Mucosa of descending colon (tissue), 3 donors: ENCODE measurements at regions not wholly inside any gene's neighbourhood (a gene's known extent, or its start where the extent isn't known, plus 50 kb on each side); places are given as distances from the start of the nearest gene placed in this dataset.

Experiments
- ATAC-seq: fragments of 200-7000 bp; cut with Tn5 transposase; one replicate; pipeline ENCODE4 v1.9.1; 2020; ENCODE audit warnings: mild to moderate bottlenecking, moderate library complexity
- DNase-seq, 3 donors: peaks; one replicate each; pipeline ENCODE4 v3.0.0-alpha.2; 2020
- H3K36me3 ChIP-seq: fragments of 200-600 bp; one replicate; pipeline ENCODE4 v1.8.0; 2021; ENCODE audit warnings: low read depth, mild to moderate bottlenecking
- H3K4me1 ChIP-seq: fragments of 200-600 bp; one replicate; pipeline ENCODE4 v1.8.0; 2021; ENCODE audit warnings: low read depth, mild to moderate bottlenecking
- H3K4me3 ChIP-seq: fragments of 200-600 bp; one replicate; pipeline ENCODE4 v1.8.0; 2021; ENCODE audit warnings: mild to moderate bottlenecking
- H3K9me3 ChIP-seq: fragments of 200-600 bp; one replicate; pipeline ENCODE4 v1.8.0; 2021; ENCODE audit warnings: mild to moderate bottlenecking
- intact Hi-C, 2 donors: fragments of 100-400 bp; cut with DNase I in 1 of 2; cut with micrococcal nuclease in 1 of 2; formaldehyde crosslinking; loops; one replicate each; pipeline versions ENCODE4 v1.11.0 to v1.11.1; 2022; cut with DNase I, micrococcal nuclease
- TF ChIP-seq, protein P1 (sequence below): fragments of 200-600 bp; IDR thresholded peaks from one replicate; pipeline ENCODE4 v1.8.0; 2022; ENCODE audit warnings: antibody characterized with exemption, mild to moderate bottlenecking
- donor health status: DM: no; HTN: no; CAD: no; lungs with moderate emphysema.
- donor health status: DM: no; HTN: no; CAD: no.
- donor health status: DM: no; HTN: yes; CAD: no.

DNA sequence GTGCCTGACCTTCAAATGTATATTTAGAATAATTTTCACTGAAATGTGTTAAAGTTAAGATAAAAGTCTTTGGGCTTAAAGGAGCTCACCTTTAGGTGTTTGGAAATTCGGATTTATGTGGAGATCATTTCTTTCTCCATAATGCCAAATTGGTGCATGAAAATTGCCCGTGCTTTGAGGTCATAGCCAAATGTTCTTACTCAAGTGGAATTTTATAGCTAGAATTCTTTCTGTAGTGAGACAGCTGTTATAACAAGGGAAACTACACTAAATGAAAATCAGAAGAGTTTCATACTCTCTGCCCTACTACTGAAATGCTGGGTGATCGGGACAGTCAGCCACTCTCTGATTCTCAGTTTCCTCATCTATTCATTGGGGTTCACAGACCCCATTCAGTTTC lies 89.5 kb upstream of the DBX1 start:
- no peak for DNase-seq
- H3K4me1 ChIP-seq, result peaks cover 16% of the 10 kb centered on the region
- H3K36me3 ChIP-seq, result no peaks in the 10 kb centered on the region
- intact Hi-C loops, result no loop called here
- no peaks in the 10 kb centered on the region for H3K9me3 ChIP-seq
- peak; percentile 26 for ATAC-seq
- H3K4me3 ChIP-seq, result no peak overlapping the region
- TF ChIP-seq, protein P1, sequence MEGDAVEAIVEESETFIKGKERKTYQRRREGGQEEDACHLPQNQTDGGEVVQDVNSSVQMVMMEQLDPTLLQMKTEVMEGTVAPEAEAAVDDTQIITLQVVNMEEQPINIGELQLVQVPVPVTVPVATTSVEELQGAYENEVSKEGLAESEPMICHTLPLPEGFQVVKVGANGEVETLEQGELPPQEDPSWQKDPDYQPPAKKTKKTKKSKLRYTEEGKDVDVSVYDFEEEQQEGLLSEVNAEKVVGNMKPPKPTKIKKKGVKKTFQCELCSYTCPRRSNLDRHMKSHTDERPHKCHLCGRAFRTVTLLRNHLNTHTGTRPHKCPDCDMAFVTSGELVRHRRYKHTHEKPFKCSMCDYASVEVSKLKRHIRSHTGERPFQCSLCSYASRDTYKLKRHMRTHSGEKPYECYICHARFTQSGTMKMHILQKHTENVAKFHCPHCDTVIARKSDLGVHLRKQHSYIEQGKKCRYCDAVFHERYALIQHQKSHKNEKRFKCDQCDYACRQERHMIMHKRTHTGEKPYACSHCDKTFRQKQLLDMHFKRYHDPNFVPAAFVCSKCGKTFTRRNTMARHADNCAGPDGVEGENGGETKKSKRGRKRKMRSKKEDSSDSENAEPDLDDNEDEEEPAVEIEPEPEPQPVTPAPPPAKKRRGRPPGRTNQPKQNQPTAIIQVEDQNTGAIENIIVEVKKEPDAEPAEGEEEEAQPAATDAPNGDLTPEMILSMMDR, result no peak

DNA sequence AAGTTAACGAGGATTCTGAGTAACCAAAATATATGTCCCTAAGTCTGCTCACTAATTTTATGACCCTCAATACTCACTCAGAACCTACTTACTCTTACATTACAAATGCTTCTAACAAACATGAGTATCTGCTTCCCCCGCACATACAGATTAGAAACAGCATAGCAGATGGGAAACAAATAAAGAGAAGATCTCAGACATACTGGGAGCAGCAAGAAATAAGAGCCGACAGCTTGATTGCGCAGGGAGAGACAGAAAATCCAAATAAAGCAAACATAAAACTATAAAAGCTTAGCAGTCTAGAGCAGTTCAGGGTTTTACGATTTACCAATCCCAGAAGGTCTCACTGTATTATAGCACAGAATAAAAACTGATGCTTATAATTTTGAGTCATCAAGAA lies 89.1 kb upstream of the DBX1 start:
- Histone ChIP-seq H3K36me3 (no peaks in the 10 kb centered on the region), H3K9me3 (no peaks in the 10 kb centered on the region), H3K4me3 (no peak overlapping the region), H3K4me1 (peaks cover 16% of the 10 kb centered on the region)
- TF ChIP-seq, protein P1, result no peak
- ATAC-seq (peak; percentile 87), DNase-seq (peak in 1 of 3 donors; percentile 45)
- intact Hi-C loops, result no loop called here

DNA sequence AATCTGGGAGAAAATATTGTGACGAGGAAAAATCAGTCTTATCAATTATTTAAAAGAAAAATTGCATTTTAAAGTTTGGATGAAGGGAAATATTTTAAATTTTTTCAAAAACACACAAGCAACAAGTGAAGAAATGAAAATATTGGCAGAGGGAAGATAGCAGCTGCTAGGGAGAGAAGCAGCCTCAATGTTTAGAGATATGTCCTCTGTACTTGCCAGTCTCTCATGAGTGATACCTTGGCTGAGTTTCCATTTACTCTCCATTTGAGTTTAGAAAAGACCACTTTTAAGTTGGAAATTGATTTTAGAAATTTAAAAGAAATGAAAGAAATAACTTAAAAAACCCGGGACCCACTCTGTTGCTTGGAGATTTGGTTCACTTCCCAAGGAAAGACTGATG lies 88.6 kb upstream of the DBX1 start:
- ATAC-seq (no peak), DNase-seq (no peak)
- intact Hi-C loops, result no loop called here
- TF ChIP-seq, protein P1, result no peak
- Histone ChIP-seq H3K9me3 (no peaks in the 10 kb centered on the region), H3K36me3 (no peaks in the 10 kb centered on the region), H3K4me3 (no peak overlapping the region), H3K4me1 (peaks cover 16% of the 10 kb centered on the region)

DNA sequence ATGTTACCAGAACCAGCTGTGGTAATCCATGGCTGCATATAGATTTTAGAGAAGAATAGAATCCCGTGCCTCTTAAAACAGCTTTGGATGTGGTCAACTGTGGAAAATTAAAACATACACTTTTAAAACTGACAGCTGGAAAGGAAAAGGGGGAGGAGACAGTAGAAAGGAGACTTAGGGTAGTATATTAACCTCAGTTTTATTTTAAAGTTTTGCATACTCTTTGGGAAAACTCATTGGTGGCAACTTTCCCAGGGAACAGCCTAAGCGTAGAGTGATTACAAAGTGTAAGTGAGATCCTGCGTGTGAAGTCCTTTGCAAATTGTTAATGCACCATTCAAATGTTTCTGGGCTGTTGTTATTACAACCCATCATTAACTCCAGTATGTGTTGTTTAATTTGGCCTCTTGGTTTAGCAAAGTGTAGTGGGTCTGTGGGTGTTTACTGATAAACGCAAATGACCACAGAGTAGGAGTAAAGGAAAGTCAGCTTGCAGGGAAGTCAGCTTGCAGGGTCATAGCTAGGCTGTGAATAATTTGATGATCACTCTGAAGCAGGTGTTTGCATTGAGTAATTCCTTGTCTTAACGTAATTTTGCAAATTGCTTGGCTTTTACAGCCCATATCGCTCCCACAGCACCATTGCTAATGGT lies 88.0 kb upstream of the DBX1 start:
- intact Hi-C loops, result no loop called here
- ATAC-seq (no peak), DNase-seq (no peak)
- Histone ChIP-seq H3K36me3 (no peaks in the 10 kb centered on the region), H3K9me3 (no peaks in the 10 kb centered on the region), H3K4me1 (peaks cover 16% of the 10 kb centered on the region), H3K4me3 (no peak overlapping the region)
- TF ChIP-seq, protein P1, result no peak

DNA sequence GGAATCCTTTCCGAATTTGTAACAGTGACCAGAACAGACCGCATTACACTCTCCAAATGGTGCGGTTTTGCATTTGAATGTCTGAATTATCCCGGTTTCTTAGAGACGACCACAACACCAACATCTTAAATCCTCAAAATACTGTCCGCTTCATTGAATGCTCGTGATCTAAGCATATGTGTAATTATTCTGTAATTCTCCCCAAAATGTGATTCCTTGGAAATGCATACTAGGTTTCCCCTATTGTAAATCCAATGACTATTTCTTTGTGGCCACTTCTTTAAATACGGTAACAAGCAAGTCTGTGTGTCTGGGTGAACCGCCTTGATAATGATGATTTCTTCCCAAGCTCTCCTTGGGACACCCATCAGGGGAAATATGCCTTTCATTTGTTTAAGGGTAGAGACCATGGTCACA lies 87.3 kb upstream of the DBX1 start:
- intact Hi-C loops, result no loop called here
- ATAC-seq, result no peak
- H3K4me3 ChIP-seq, result no peak overlapping the region

More for the DNA sequence above, 87.3 kb upstream of the DBX1 start:
- TF ChIP-seq, protein P1, result no peak
- DNase-seq, result no peak
- peaks cover 16% of the 10 kb centered on the region for H3K4me1 ChIP-seq
- H3K36me3 ChIP-seq, result no peaks in the 10 kb centered on the region
- H3K9me3 ChIP-seq, result no peaks in the 10 kb centered on the region
